HCT116 (cell line): ENCODE measurements at regions not wholly inside any gene's neighbourhood (a gene's known extent, or its start where the extent isn't known, plus 50 kb on each side); places are given as distances from the start of the nearest gene placed in this dataset.

ENCODE experiments used
- ATAC-seq: fragments of 200-7000 bp; cut with Tn5 transposase; 2 replicates; pipeline ENCODE4 v1.9.1; 2020; ENCODE audit warnings: mild to moderate bottlenecking, moderate library complexity
- BruUV-seq: library from RNA; stranded (reverse); fragments of 400-500 nt; replicated peaks from 2 replicates; lab custom pipeline; 2021; lab: Mats Ljungman, UMichigan
- CTCF ChIA-PET: fragments of 300-600 bp; sonication (Branson Sonifier 250); formaldehyde crosslinking; loops from one replicate; lab custom pipeline; 2021; ENCODE audit warnings: antibody characterized with exemption; lab: Charles Lee
- POLR2A ChIA-PET: fragments of 300-600, 350-600 bp; sonication (Branson Sonifier 250); formaldehyde crosslinking; loops from one replicate; lab custom pipeline; 2021; ENCODE audit warnings: antibody characterized with exemption; lab: Charles Lee
- RAD21 ChIA-PET, 2 experiments: fragments of 300-600 bp; sonication (Branson Sonifier 250); formaldehyde crosslinking; loops; one replicate each; lab custom pipeline; 2023; ENCODE audit warnings: low total read pairs in 2 of 2; ENCODE audit not compliant: uncharacterized antibody in 2 of 2, unreplicated experiment in 2 of 2, low non-redundant PET in 1 of 2; lab: Charles Lee
- DNase-seq: peaks from one replicate; pipeline ENCODE4 v3.0.0-alpha.2; 2010; ENCODE audit warnings: low read depth, low spot score
- H2AFZ ChIP-seq: fragments of 200-600 bp; shearing (Covaris generic), sonication (generic); 2 replicates; pipeline ENCODE4 v1.6.1; 2017; ENCODE audit warnings: low read depth, mixed run types, mixed read lengths, antibody characterized with exemption, low read length; ENCODE audit not compliant: poor library complexity, severe bottlenecking
- H3K27ac ChIP-seq: 2 replicates; pipeline ENCODE4 v1.5.1; 2012; ENCODE audit warnings: low read depth, low read length
- H3K27me3 ChIP-seq: fragments of 200-600 bp; sonication (generic); 2 replicates; pipeline ENCODE4 v1.6.1; 2016; ENCODE audit warnings: mixed run types, low read length, mixed read lengths; ENCODE audit not compliant: insufficient read depth
- H3K36me3 ChIP-seq, 2 experiments: fragments of 200-500 bp in 1 of 2; fragments of 200-600 bp in 1 of 2; sonication (Bioruptor generic) in 1 of 2; sonication (generic) in 1 of 2; 2 replicates each; pipeline versions ENCODE4 v1.5.1 to v1.6.1; 2014 to 2016; ENCODE audit warnings: low read length in 2 of 2, inconsistent platforms in 1 of 2, mixed read lengths in 1 of 2, mixed run types in 1 of 2; ENCODE audit not compliant: insufficient read depth in 2 of 2, control insufficient read depth in 1 of 2
- H3K4me1 ChIP-seq, 2 experiments: fragments of 200-600 bp in 1 of 2; sonication (generic) in 1 of 2; 2 replicates each; pipeline versions ENCODE4 v1.5.1 to v1.6.1; 2012 to 2017; ENCODE audit warnings: low read length in 2 of 2, inconsistent platforms in 1 of 2, mild to moderate bottlenecking in 1 of 2, mixed read lengths in 1 of 2, mixed run types in 1 of 2, moderate library complexity in 1 of 2; ENCODE audit not compliant: insufficient read depth in 2 of 2, control insufficient read depth in 1 of 2
- H3K4me2 ChIP-seq: fragments of 200-600 bp; sonication (generic); 2 replicates; pipeline ENCODE4 v1.6.1; 2017; ENCODE audit warnings: mixed run types, low read length, mixed read lengths
- H3K4me3 ChIP-seq, 2 experiments: fragments of 200-600 bp in 1 of 2; sonication (generic) in 1 of 2; replicated peaks in 1 of 2; 2 replicates each; pipeline ENCODE4 v1.5.1; 2011 to 2016; ENCODE audit warnings: low read length in 2 of 2, control low read depth in 1 of 2, low read depth in 1 of 2, mild to moderate bottlenecking in 1 of 2, mixed read lengths in 1 of 2, mixed run types in 1 of 2
- H3K79me2 ChIP-seq: fragments of 200-600 bp; sonication (generic); 2 replicates; pipeline ENCODE4 v1.6.1; 2017; ENCODE audit warnings: mild to moderate bottlenecking, mixed run types, low read length, moderate library complexity, mixed read lengths; ENCODE audit not compliant: insufficient read depth
- H3K9ac ChIP-seq: fragments of 200-600 bp; sonication (generic); 2 replicates; pipeline ENCODE4 v1.6.1; 2016; ENCODE audit warnings: low read length, mixed read lengths
- H3K9me2 ChIP-seq: fragments of 200-600 bp; sonication (generic), shearing (Covaris generic); 2 replicates; pipeline ENCODE4 v1.6.1; 2017; ENCODE audit warnings: mixed run types, mild to moderate bottlenecking, moderate library complexity; ENCODE audit not compliant: insufficient read depth
- H3K9me3 ChIP-seq, 2 experiments: fragments of 200-500 bp in 1 of 2; fragments of 200-600 bp in 1 of 2; sonication (Bioruptor generic) in 1 of 2; sonication (generic) in 1 of 2; 2 replicates each; pipeline ENCODE4 v1.6.1; 2014 to 2017; ENCODE audit warnings: low read length in 2 of 2, mixed read lengths in 2 of 2, inconsistent platforms in 1 of 2, low read depth in 1 of 2, mild to moderate bottlenecking in 1 of 2, mixed run types in 1 of 2, moderate library complexity in 1 of 2; ENCODE audit not compliant: control insufficient read depth in 1 of 2, insufficient read depth in 1 of 2
- H4K20me1 ChIP-seq: fragments of 200-600 bp; sonication (generic), shearing (Covaris generic); 2 replicates; pipeline ENCODE4 v1.6.1; 2017; ENCODE audit warnings: mixed run types, mild to moderate bottlenecking, moderate library complexity; ENCODE audit not compliant: insufficient read depth
- CEBPB ChIP-seq: IDR thresholded peaks from 2 replicates; pipeline ENCODE4 v1.6.1; 2012; ENCODE audit warnings: low read depth
- EGR1 ChIP-seq: IDR thresholded peaks from 2 replicates; pipeline ENCODE4 v1.6.1; 2012; ENCODE audit warnings: low read depth
- ELF1 ChIP-seq: IDR thresholded peaks from 2 replicates; pipeline ENCODE4 v1.6.1; 2012; ENCODE audit warnings: low read depth, borderline replicate concordance
- EZH2 ChIP-seq: fragments of 200-600 bp; sonication (generic); IDR thresholded peaks from 2 replicates; pipeline ENCODE4 v1.6.1; 2017; ENCODE audit warnings: antibody characterized with exemption, mixed run types
- POLR2AphosphoS5 ChIP-seq: IDR thresholded peaks from 2 replicates; pipeline ENCODE4 v1.6.1; 2011; ENCODE audit warnings: mild to moderate bottlenecking, low read depth, low read length, moderate library complexity
- SP1 ChIP-seq: IDR thresholded peaks from 2 replicates; pipeline ENCODE4 v1.6.1; 2012; ENCODE audit warnings: low read depth
- YY1 ChIP-seq: IDR thresholded peaks from 2 replicates; pipeline ENCODE4 v1.6.1; 2011; ENCODE audit warnings: low read length, low read depth, moderate library complexity, mild to moderate bottlenecking; ENCODE audit not compliant: insufficient replicate concordance; ENCODE audit errors: extremely low read depth
- ZFX ChIP-seq: fragments of 450-650 bp; IDR thresholded peaks from 2 replicates; pipeline ENCODE4 v1.6.1; 2017
- intact Hi-C: fragments of 100-400 bp; cut with micrococcal nuclease; formaldehyde crosslinking; loops from 2 replicates; pipeline ENCODE4 v1.10.0; 2022
- TF ChIP-seq, protein P1 (sequence below), 3 experiments: fragments of 200-600 bp in 1 of 3; sonication (generic) in 1 of 3; IDR thresholded peaks in 2 of 3; conservative IDR thresholded peaks in 1 of 3; 2 replicates each; pipeline ENCODE4 v1.5.1; 2012 to 2017; ENCODE audit warnings: low read depth in 2 of 3, low read length in 2 of 3, antibody characterized with exemption in 1 of 3, borderline replicate concordance in 1 of 3, control low read depth in 1 of 3, mild to moderate bottlenecking in 1 of 3, mixed read lengths in 1 of 3, mixed run types in 1 of 3, moderate library complexity in 1 of 3; ENCODE audit not compliant: insufficient read depth in 1 of 3
- TF ChIP-seq, protein P2 (sequence below): IDR thresholded peaks from 2 replicates; pipeline ENCODE4 v1.6.1; 2012
- TF ChIP-seq, protein P3 (sequence below): IDR thresholded peaks from 2 replicates; pipeline ENCODE4 v1.6.1; 2012; ENCODE audit warnings: low read depth
- TF ChIP-seq, protein P4 (sequence below): IDR thresholded peaks from 2 replicates; pipeline ENCODE4 v1.6.1; 2011; ENCODE audit warnings: mild to moderate bottlenecking, low read length, moderate library complexity; ENCODE audit not compliant: insufficient replicate concordance; ENCODE audit errors: extremely low read depth

DNA sequence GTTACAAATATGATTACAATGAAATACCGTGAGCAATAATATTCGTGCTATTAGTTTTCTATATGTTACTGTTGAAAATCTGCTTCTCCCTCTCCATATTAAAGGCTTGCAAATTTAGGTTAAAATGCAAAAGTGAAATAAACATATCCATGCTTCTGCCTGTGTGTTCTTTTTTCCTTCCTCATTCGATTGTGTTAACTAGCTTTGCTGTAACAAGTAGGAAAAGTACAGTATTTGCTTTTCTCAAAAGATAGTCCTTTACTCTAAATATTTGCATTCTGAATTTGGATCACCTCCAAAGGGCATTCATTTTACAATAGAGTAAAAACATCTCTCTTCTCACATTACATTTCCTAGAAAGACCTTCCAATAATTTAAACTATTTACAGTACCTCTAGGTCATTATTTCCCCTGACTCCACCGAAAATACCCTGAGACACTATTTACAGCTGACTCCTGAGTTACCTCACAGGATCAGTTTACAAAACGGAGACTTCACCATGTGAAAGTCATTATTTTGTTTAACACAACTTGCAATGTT, 835.0 kb upstream of the FANCL start:
- intact Hi-C loops, result no loop called here
- BruUV-seq, result no TSS peak
- Histone ChIP-seq H3K4me2 (no peak overlapping the region), H4K20me1 (no peaks in the 10 kb centered on the region), H3K4me3 (no peak overlapping the region), H3K9me3 (no peaks in the 10 kb centered on the region), H3K27me3 (no peaks in the 10 kb centered on the region), H3K36me3 (no peaks in the 10 kb centered on the region; a peak in 1 of 4 replicates), H2AFZ (no peak overlapping the region), H3K4me1 (no peaks in the 10 kb centered on the region), H3K27ac (no peak overlapping the region), H3K79me2 (no peaks in the 10 kb centered on the region), H3K9ac (no peak overlapping the region), H3K9me2 (no peaks in the 10 kb centered on the region)
- no peak for DNase-seq
- CTCF ChIA-PET, result no interaction called here
- POLR2A ChIA-PET, result no interaction called here
- no peak for ATAC-seq
- TF ChIP-seq ELF1 (no peak), CEBPB (no peak), YY1 (no peak), EGR1 (no peak), POLR2AphosphoS5 (no peak), ZFX (no peak), SP1 (no peak), EZH2 (no peak)
- TF ChIP-seq, protein P1, sequence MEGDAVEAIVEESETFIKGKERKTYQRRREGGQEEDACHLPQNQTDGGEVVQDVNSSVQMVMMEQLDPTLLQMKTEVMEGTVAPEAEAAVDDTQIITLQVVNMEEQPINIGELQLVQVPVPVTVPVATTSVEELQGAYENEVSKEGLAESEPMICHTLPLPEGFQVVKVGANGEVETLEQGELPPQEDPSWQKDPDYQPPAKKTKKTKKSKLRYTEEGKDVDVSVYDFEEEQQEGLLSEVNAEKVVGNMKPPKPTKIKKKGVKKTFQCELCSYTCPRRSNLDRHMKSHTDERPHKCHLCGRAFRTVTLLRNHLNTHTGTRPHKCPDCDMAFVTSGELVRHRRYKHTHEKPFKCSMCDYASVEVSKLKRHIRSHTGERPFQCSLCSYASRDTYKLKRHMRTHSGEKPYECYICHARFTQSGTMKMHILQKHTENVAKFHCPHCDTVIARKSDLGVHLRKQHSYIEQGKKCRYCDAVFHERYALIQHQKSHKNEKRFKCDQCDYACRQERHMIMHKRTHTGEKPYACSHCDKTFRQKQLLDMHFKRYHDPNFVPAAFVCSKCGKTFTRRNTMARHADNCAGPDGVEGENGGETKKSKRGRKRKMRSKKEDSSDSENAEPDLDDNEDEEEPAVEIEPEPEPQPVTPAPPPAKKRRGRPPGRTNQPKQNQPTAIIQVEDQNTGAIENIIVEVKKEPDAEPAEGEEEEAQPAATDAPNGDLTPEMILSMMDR (IDR thresholded peaks at IDR 0.05 in 2 of 3, conservative IDR thresholded peaks at IDR 0.05 in 1 of 3; ENCODE audit: borderline replicate concordance in 1 of 3, insufficient read depth in 1 of 3, low read depth in 2 of 3, low read length in 2 of 3), result no peak
- TF ChIP-seq, protein P2, sequence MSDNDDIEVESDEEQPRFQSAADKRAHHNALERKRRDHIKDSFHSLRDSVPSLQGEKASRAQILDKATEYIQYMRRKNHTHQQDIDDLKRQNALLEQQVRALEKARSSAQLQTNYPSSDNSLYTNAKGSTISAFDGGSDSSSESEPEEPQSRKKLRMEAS, result no peak
- TF ChIP-seq, protein P3, sequence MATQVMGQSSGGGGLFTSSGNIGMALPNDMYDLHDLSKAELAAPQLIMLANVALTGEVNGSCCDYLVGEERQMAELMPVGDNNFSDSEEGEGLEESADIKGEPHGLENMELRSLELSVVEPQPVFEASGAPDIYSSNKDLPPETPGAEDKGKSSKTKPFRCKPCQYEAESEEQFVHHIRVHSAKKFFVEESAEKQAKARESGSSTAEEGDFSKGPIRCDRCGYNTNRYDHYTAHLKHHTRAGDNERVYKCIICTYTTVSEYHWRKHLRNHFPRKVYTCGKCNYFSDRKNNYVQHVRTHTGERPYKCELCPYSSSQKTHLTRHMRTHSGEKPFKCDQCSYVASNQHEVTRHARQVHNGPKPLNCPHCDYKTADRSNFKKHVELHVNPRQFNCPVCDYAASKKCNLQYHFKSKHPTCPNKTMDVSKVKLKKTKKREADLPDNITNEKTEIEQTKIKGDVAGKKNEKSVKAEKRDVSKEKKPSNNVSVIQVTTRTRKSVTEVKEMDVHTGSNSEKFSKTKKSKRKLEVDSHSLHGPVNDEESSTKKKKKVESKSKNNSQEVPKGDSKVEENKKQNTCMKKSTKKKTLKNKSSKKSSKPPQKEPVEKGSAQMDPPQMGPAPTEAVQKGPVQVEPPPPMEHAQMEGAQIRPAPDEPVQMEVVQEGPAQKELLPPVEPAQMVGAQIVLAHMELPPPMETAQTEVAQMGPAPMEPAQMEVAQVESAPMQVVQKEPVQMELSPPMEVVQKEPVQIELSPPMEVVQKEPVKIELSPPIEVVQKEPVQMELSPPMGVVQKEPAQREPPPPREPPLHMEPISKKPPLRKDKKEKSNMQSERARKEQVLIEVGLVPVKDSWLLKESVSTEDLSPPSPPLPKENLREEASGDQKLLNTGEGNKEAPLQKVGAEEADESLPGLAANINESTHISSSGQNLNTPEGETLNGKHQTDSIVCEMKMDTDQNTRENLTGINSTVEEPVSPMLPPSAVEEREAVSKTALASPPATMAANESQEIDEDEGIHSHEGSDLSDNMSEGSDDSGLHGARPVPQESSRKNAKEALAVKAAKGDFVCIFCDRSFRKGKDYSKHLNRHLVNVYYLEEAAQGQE, result no peak
- TF ChIP-seq, protein P4, sequence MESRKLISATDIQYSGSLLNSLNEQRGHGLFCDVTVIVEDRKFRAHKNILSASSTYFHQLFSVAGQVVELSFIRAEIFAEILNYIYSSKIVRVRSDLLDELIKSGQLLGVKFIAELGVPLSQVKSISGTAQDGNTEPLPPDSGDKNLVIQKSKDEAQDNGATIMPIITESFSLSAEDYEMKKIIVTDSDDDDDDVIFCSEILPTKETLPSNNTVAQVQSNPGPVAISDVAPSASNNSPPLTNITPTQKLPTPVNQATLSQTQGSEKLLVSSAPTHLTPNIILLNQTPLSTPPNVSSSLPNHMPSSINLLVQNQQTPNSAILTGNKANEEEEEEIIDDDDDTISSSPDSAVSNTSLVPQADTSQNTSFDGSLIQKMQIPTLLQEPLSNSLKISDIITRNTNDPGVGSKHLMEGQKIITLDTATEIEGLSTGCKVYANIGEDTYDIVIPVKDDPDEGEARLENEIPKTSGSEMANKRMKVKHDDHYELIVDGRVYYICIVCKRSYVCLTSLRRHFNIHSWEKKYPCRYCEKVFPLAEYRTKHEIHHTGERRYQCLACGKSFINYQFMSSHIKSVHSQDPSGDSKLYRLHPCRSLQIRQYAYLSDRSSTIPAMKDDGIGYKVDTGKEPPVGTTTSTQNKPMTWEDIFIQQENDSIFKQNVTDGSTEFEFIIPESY, result no peak
- RAD21 ChIA-PET, result no interaction called here
